ENCODE measurements at regions not wholly inside any gene's neighbourhood (a gene's known extent, or its start where the extent isn't known, plus 50 kb on each side); places are given as distances from the start of the nearest gene placed in this dataset.

DNA sequence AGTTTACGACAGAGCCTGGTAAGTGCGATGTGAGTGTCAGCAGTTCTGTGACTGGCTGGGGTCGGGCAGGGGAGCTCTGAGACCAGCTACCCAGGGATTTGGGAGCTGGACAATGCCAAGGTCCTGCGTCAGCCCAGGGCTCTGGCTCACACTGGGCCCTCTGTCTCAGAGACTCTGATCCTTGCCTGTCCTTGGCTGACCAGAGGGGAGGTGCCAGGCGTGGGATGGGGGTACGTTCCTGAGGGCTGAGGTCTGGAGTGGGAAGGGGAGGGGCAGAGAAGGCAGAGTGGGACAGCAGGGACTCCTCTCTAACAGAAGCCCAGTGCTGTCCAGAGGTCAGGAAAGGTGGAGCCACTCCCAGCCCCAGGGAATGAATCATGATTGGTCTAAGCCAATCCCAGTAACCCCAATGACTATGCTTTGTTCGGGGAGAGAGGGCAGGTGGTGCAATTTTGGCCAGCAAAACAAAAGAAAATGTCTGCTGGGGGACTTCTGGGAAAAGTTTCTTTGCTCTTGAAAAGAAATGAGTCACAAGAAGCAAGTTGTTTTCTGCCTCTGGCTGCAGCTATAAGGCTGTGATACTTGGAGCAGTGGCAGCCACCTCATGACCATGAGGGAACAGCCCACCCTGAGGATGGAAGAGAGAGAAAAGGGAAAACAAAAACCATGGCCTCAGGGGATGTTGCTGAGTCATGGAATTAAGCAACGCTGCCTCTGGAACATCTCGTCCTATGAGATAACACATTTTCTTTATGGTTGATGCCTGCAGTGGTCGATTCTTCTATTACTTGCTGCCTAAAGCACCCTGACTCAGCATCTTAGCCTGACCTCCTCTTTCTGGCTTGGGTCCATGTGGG lies 108.3 kb downstream of the CHST1 start:
- Histone ChIP-seq H3K4me1 (peaks cover 5% of the 10 kb centered on the region), H3K27ac (no peak overlapping the region), H3K9me3 (no peaks in the 10 kb centered on the region), H3K4me3 (no peak overlapping the region), H3K27me3 (no peaks in the 10 kb centered on the region), H3K36me3 (no peaks in the 10 kb centered on the region)
- TF ChIP-seq POLR2A (IDR thresholded peaks at IDR 0.05) (no peak), POLR2AphosphoS5 (IDR thresholded peaks at IDR 0.05; ENCODE audit: insufficient read depth in 1 of 2, low read depth in 1 of 2) (no peak)
- TF ChIP-seq, protein P1, sequence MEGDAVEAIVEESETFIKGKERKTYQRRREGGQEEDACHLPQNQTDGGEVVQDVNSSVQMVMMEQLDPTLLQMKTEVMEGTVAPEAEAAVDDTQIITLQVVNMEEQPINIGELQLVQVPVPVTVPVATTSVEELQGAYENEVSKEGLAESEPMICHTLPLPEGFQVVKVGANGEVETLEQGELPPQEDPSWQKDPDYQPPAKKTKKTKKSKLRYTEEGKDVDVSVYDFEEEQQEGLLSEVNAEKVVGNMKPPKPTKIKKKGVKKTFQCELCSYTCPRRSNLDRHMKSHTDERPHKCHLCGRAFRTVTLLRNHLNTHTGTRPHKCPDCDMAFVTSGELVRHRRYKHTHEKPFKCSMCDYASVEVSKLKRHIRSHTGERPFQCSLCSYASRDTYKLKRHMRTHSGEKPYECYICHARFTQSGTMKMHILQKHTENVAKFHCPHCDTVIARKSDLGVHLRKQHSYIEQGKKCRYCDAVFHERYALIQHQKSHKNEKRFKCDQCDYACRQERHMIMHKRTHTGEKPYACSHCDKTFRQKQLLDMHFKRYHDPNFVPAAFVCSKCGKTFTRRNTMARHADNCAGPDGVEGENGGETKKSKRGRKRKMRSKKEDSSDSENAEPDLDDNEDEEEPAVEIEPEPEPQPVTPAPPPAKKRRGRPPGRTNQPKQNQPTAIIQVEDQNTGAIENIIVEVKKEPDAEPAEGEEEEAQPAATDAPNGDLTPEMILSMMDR (IDR thresholded peaks at IDR 0.05) = no peak
- DNase-seq (ENCODE audit: extremely low spot score in 2 of 2) = no peak
- intact Hi-C loops (cut with DNase I) = no loop called here

GRCh38 chr11:45554230-45554967 lies 111.0 kb downstream of the CHST1 start:
- no peak overlapping the region for H3K27ac ChIP-seq
- intact Hi-C loops (cut with DNase I) = no loop called here
- TF ChIP-seq, protein P1 (IDR thresholded peaks at IDR 0.05) = no peak
- TF ChIP-seq POLR2A (IDR thresholded peaks at IDR 0.05) (no peak), POLR2AphosphoS5 (IDR thresholded peaks at IDR 0.05; ENCODE audit: insufficient read depth in 1 of 2, low read depth in 1 of 2) (no peak)
- H3K4me1 ChIP-seq = no peaks in the 10 kb centered on the region
- no peaks in the 10 kb centered on the region for H3K9me3 ChIP-seq
- H3K27me3 ChIP-seq = no peaks in the 10 kb centered on the region
- DNase-seq (ENCODE audit: extremely low spot score in 2 of 2) = no peak
- no peaks in the 10 kb centered on the region for H3K36me3 ChIP-seq
- H3K4me3 ChIP-seq = no peak overlapping the region

DNA sequence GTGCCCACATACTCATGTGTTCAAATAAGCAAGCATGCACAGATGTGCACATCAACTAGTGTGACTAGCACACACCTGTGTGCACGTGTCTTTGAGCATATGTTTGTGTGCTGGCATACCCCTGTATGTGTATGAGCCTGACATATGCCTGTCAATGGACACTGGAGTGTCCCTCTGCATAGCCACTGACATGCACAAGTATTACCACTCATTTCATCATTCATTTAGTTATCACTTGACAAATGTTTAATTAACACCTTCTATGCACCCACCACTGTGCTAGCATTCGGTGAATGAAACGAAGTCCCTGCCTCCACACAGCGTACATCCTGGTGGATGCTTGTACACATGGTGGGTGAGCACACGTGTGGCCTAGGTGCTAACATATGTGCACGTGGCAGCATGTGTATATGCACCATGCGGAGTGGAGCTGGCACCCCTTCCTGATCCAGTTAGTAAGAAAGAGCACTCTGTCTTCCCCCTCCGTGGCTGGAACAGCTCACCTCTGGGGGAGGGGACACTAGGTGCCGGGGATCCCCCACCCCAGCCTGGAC lies 112.0 kb downstream of the CHST1 start:
- H3K4me3 ChIP-seq = no peak overlapping the region
- H3K9me3 ChIP-seq = no peaks in the 10 kb centered on the region
- H3K4me1 ChIP-seq = no peaks in the 10 kb centered on the region
- no peak for DNase-seq (ENCODE audit: extremely low spot score in 2 of 2)
- TF ChIP-seq POLR2A (IDR thresholded peaks at IDR 0.05) (no peak), POLR2AphosphoS5 (IDR thresholded peaks at IDR 0.05; ENCODE audit: insufficient read depth in 1 of 2, low read depth in 1 of 2) (no peak)
- TF ChIP-seq, protein P1 (IDR thresholded peaks at IDR 0.05) = no peak
- no peaks in the 10 kb centered on the region for H3K27me3 ChIP-seq
- H3K27ac ChIP-seq = no peak overlapping the region
- no peaks in the 10 kb centered on the region for H3K36me3 ChIP-seq
- intact Hi-C loops (cut with DNase I) = no loop called here

- H3K27me3 ChIP-seq = no peaks in the 10 kb centered on the region
- TF ChIP-seq POLR2A (IDR thresholded peaks at IDR 0.05) (no peak), POLR2AphosphoS5 (IDR thresholded peaks at IDR 0.05; ENCODE audit: insufficient read depth in 1 of 2, low read depth in 1 of 2) (no peak)
- TF ChIP-seq, protein P1 (IDR thresholded peaks at IDR 0.05) = no peak
- no peaks in the 10 kb centered on the region for H3K9me3 ChIP-seq
- H3K4me3 ChIP-seq = no peak overlapping the region
- no peak for DNase-seq (ENCODE audit: extremely low spot score in 2 of 2)
- intact Hi-C loops (cut with DNase I) = no loop called here
- no peaks in the 10 kb centered on the region for H3K36me3 ChIP-seq
- H3K27ac ChIP-seq = no peak overlapping the region
- H3K4me1 ChIP-seq = no peaks in the 10 kb centered on the region
These were observed 114.2 kb downstream of the CHST1 start for GRCh38 chr11:45551191-45551713.

All from vagina (tissue), 2 donors.